ENCODE measurements at regions not wholly inside any gene's neighbourhood (a gene's known extent, or its start where the extent isn't known, plus 50 kb on each side); places are given as distances from the start of the nearest gene placed in this dataset.

- POLR2A ChIA-PET (ENCODE audit: low non-redundant PET): no interaction called here
- Histone ChIP-seq H3K4me3 (ENCODE audit: low read depth, low read length, poor library complexity, severe bottlenecking) (no peak overlapping the region), H3K36me3 (ENCODE audit: insufficient read depth, low read length, poor library complexity, severe bottlenecking) (no peaks in the 10 kb centered on the region), H3K27ac (ENCODE audit: low read depth, low read length, poor library complexity, severe bottlenecking) (no peak overlapping the region), H3K9me3 (ENCODE audit: low read depth, low read length, poor library complexity, severe bottlenecking) (no peaks in the 10 kb centered on the region), H3K4me1 (ENCODE audit: insufficient read depth, low read length, poor library complexity, severe bottlenecking) (no peaks in the 10 kb centered on the region), H3K27me3 (replicated peaks; ENCODE audit: insufficient read depth, low read depth, low read length, poor library complexity) (peaks cover 10% of the 10 kb centered on the region)
- no TSS peak for BruUV-seq (replicated peaks)
- no peak for DNase-seq (ENCODE audit: low spot score)
- TF ChIP-seq CTCF (conservative IDR thresholded peaks at IDR 0.05; ENCODE audit: low read depth, low read length) (no peak), EZH2 (IDR thresholded peaks at IDR 0.05; ENCODE audit: borderline replicate concordance, low read depth, low read length, poor library complexity, severe bottlenecking) (no peak)
- intact Hi-C loops (cut with micrococcal nuclease; ENCODE audit: unreplicated experiment): no loop called here
- CTCF ChIA-PET: no interaction called here
These were observed 208.1 kb upstream of the NPVF start for GRCh38 chr7:25436413-25436812.

GRCh38 chr7:25437308-25437707 lies 209.0 kb upstream of the NPVF start:
- Histone ChIP-seq H3K27ac (ENCODE audit: low read depth, low read length, poor library complexity, severe bottlenecking) (no peak overlapping the region), H3K9me3 (ENCODE audit: low read depth, low read length, poor library complexity, severe bottlenecking) (no peaks in the 10 kb centered on the region), H3K4me3 (ENCODE audit: low read depth, low read length, poor library complexity, severe bottlenecking) (no peak overlapping the region), H3K4me1 (ENCODE audit: insufficient read depth, low read length, poor library complexity, severe bottlenecking) (no peaks in the 10 kb centered on the region), H3K36me3 (ENCODE audit: insufficient read depth, low read length, poor library complexity, severe bottlenecking) (no peaks in the 10 kb centered on the region), H3K27me3 (replicated peaks; ENCODE audit: insufficient read depth, low read depth, low read length, poor library complexity) (peaks cover 10% of the 10 kb centered on the region)
- DNase-seq (ENCODE audit: low spot score): no peak
- ChIA-PET CTCF (no interaction called here), POLR2A (ENCODE audit: low non-redundant PET) (no interaction called here)
- no TSS peak for BruUV-seq (replicated peaks)
- no peak for TF ChIP-seq CTCF (conservative IDR thresholded peaks at IDR 0.05; ENCODE audit: low read depth, low read length)
- TF ChIP-seq EZH2 (IDR thresholded peaks at IDR 0.05; ENCODE audit: borderline replicate concordance, low read depth, low read length, poor library complexity, severe bottlenecking): no peak
- intact Hi-C loops (cut with micrococcal nuclease; ENCODE audit: unreplicated experiment): no loop called here

- H3K4me3 ChIP-seq (ENCODE audit: low read depth, low read length, poor library complexity, severe bottlenecking): no peak overlapping the region
- no peaks in the 10 kb centered on the region for H3K36me3 ChIP-seq (ENCODE audit: insufficient read depth, low read length, poor library complexity, severe bottlenecking)
- intact Hi-C loops (cut with micrococcal nuclease; ENCODE audit: unreplicated experiment): no loop called here
- BruUV-seq (replicated peaks): no TSS peak
- ChIA-PET POLR2A (ENCODE audit: low non-redundant PET) (no interaction called here), CTCF (no interaction called here)
- H3K4me1 ChIP-seq (ENCODE audit: insufficient read depth, low read length, poor library complexity, severe bottlenecking): no peaks in the 10 kb centered on the region
- no peaks in the 10 kb centered on the region for H3K27me3 ChIP-seq (replicated peaks; ENCODE audit: insufficient read depth, low read depth, low read length, poor library complexity)
- TF ChIP-seq CTCF (conservative IDR thresholded peaks at IDR 0.05; ENCODE audit: low read depth, low read length) (no peak), EZH2 (IDR thresholded peaks at IDR 0.05; ENCODE audit: borderline replicate concordance, low read depth, low read length, poor library complexity, severe bottlenecking) (no peak)
- no peaks in the 10 kb centered on the region for H3K9me3 ChIP-seq (ENCODE audit: low read depth, low read length, poor library complexity, severe bottlenecking)
- DNase-seq (ENCODE audit: low spot score): no peak
- no peak overlapping the region for H3K27ac ChIP-seq (ENCODE audit: low read depth, low read length, poor library complexity, severe bottlenecking)
These were observed 216.7 kb upstream of the NPVF start for GRCh38 chr7:25444991-25445390.
